SIG-M5 (cell line): ENCODE measurements at regions not wholly inside any gene's neighbourhood (a gene's known extent, or its start where the extent isn't known, plus 50 kb on each side); places are given as distances from the start of the nearest gene placed in this dataset.

Experiments
- DNase-seq: peaks from one replicate; lab custom pipeline; 2025; lab: John Stamatoyannopoulos, UW

DNA sequence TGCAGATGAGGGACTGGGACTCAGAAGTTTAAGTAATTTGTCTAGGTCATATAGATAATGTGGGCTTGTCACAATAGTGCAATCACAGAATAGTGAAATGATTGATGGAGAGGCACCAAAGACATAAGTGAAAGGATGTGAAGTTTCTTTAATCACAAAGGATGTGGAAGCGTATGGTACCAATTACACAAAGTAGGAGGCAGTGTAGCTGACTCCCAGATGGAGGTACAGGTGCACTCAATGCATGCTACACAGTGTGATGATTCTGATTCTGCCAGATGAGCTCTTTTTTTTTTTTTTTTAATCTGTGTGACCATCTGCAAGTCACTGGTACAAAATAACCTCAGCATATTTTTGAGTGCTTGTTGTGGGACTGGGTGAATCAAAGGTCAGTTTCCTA is 411.3 kb downstream of the SPRY1 start:
- no peak for DNase-seq

DNA sequence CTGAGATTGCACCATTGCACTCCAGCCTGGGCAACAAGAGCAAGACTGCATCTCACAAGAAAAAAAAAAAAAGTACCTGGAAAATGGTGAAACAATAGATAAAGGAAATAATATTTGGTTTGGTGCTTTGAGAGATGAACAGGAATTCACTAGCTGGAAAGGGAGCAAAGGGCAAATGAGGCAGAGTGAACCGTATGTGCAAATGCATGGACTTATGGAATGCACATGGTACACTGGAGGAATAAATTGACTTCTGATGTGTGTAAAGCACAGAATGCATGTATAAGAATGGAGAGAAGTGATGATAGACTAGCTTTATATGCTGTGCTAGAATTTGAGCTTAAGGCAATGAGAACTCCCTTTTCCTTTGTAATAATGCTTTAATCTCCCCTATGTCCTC is 413.3 kb downstream of the SPRY1 start:
- DNase-seq = no peak

DNA sequence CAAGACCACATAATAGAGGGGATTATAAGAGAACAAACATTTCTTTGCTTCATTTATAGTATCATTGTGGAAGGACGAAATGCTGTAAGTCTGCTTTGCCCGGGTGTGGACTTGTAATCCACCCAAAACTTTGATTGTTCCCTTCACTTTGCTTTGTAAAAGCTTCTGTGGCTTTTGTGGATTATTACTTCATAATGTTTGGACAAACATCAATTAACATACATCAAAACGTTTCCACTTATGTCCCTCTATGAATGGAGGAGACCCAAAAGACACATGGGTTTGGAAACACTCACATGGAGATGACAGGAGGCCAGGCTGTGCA is 415.4 kb downstream of the SPRY1 start:
- no peak for DNase-seq

DNA sequence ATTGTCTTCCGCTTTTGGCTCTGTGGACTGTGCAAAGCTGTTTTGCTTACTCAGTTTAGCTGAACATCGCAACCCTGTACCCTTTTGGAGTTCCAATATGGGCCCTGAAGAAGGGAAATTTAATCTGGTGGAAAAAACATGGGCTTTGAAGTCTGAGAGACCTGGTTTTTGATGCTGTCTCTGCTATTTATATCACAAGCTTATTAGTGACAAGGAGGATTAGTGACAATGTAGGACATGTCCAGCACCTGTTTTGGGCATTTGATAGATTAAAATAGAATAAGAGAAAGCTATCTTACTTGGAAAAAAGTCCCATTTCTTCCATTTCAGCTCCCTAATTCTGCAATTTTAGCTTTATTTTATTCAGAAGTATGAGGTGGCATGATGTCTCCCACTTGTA is 417.3 kb downstream of the SPRY1 start:
- DNase-seq = no peak

DNA sequence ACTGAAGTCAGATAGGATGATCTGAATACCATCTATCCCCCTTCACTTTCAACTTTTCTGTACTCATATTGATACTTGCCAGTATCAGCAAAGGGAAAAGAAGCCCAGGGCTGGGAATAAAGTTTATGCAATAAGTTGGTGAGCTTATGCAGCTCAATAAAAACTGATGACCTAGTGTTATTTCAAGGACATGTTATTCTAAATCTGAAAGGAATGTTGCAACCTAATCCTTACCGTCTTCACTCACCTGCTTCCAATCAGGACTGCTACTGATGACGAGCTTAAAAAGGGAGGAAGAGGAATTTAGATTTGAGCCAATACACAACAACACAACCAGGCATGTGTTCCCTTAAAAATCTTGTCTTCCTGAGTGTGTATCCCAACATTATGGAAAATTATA is 419.9 kb downstream of the SPRY1 start:
- DNase-seq = no peak

DNA sequence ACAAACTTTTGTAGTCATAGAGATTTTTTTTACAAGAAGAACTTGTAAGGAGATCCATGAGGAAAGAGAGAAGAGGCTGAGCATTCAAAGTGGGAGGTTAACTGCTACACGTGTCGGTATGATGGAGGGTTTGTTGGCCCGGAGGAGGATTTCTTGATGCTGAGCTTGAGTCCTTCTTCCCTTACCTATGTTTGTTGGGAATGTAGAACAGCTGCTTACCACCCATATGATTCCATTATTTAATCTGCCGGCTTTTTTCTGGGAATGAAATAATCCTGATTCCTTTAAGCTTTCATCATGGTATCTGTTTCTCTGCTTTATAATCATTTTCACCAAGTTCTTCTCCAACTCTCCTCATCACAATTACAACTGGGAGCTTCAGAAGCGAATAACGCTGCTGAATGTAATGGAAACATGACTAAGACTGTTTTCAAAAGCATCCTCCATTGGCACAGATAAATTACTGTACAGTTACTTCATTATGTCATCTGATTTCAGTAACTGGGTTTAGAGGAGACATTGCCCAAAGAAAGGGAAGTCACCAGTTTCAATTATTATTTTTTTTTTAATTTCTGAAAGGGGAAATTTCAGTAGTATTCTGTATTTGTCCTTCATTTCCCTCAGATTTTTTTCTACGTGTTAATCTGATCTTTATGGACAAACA is 420.6 kb downstream of the SPRY1 start:
- DNase-seq = no peak

DNA sequence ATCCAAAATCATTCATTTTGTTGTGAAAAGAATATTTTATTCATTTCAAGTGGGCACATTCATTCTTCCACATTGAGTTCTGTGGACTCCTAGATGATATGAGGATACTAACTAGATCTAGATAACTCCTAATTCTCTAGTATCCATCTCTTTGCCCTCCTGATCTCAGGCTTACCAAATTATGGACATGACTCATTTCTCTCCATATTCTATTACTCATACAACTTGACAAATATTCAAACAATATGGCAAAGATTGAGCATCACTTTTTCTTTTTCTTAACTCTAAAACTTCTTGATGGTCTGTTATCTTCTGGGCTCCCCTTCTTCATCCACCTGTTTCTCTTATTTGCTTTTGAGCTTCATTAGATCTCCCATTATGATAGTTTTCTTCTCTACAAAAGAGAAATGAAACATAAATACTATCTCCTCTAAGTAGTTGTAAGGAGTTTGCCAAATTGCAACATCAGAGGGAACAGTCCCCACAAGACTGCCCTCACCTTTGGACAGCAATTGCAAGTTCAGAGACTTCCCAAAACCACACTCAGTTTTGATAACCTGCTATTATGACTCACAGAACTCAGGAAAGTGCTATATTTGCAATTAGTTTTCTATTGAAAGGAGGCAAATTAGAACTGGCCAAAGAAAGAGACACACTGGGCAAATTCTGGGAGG is 422.9 kb downstream of the SPRY1 start:
- no peak for DNase-seq

DNA sequence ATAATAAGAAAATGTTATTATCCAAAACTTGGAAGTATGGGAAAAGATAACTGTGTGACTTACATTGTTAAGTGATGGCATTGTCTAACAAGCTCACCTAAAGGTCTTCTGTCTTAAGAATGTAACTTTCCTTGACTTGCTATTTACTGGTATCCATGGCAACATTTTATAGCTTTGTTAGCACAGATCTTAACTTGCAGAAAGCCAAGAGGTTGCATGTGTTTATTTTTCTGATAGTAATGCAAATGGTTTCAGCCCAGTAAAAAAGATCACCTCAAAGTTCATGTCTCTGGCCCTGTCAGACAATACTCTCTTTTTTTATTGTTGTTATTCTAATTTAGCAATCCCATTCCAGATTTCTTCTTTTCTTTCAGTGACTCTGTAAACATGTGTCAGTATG is 425.3 kb downstream of the SPRY1 start:
- no peak for DNase-seq

DNA sequence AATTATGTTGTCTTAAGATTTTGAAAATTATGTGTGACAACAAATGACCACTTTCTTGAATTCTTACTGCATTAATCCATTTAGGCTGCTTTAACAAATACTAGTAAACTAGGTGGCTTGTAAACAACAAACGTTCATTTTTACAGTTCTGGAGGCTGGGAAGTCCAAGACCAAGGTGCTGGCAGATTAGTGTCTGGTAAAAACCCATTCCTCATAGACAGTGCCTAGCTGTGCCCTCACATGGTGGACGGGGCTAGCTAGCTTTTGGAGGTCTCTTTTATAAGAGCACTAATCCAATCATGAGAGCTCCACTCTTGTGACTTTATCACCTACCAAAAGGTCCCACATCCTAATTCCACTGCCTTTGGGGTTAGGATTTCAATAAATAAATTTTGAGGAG is 425.8 kb downstream of the SPRY1 start:
- no peak for DNase-seq

DNA sequence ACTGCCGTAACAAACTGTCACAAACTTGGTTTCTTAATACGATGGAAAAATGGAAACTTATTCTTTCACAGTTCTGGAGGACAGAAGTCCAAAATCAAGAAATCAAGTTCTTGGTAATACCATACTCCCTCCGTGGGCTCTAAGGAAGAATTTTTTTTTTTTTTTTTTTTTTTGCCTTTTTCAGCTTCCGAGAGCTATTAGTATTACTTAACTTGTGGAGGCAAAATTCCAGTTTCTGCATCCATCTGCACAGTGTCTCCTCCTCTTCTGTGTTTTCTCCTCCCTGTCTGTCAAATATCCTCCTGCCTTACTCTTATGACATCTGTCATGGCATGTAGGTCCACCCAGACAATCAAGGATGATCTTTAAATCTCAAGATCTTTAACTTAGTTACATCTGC is 426.6 kb downstream of the SPRY1 start:
- DNase-seq = no peak

DNA sequence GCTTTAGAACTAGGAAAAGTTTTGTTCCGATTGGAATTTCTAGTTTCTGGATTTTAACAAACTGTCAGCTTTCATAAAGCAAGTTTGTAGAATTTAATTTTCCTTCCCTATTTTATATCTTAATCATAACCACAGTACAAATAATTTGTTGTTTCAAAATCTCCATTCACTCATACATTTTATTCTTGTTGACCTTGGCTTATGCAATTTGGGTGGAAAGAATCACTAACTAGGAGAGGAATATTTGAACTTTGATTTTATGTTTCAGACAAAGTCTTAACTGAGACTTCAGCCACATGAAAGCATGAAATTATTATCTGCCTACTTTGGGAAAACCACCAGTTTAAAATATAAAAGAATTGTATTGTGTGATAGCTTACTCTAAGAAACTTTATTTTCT is 427.9 kb downstream of the SPRY1 start:
- DNase-seq = no peak

DNA sequence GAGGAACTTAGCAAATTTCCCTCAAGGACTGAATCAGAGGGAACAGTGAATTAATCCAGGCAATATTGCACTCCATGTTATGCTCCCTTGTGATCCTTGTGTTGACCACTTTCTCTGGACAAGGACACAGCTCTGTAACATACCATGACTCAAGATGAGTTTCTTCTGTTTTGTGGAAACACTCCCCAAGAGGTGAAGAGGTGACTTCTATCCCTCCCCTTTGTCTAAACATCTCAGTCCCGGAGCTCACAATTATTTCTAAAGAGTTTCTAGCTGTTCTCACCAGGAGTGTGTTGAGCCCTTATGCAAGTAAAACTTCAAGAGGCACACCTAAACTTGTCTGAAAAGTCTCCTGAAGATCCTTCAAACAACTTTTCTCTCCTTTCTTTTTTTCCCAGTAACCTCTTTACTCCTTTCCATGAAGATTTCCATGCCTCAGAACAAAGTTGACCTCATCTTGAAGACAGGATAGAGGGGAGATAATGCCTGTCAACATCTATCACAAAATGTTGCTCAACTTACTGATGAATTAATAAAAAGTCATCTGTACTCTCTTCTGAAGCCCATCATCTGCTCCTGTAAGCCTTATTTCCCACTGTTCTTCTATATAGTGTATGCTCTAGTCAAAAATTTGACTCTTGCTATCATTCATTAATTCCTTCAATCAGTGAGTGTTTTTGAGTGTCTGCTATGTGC is 429.1 kb downstream of the SPRY1 start:
- DNase-seq = no peak

DNA sequence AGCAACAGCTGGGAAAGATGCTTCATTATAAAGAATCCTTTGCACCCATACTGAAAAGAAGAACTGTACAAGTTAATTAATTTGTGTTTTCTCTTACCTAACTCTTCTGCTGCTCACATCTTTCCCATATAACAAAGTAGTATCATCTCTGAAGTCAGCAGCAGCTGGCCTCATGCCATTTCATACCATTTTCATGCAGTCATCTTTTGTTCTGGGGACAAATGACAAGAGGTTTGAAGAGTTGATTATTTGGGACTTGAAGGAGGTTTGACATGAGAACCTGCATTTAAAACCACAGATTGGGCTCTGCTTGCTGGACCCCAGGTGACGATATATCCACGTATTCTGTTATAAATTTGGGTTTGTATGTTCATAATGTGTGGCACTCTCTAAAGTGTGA is 430.3 kb downstream of the SPRY1 start:
- DNase-seq = no peak

DNA sequence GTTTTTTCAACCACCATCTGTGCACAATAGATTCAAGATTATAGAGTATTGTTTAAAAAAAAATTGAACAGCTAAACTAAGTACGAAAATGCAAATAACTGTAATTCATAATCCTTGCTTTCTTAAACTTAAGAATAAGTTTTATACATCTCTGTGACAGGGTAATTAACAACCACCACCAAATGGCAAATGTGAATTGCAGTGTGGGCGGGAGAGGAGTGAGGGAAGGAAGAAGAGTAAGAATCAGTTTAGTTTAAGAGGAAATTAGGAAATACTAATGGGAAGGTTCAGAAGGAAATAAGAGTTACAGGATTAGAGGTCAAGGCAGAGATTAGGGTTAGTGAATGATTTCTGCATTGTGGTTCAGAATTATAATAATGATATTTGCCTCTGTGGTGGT is 430.9 kb downstream of the SPRY1 start:
- DNase-seq = no peak

DNA sequence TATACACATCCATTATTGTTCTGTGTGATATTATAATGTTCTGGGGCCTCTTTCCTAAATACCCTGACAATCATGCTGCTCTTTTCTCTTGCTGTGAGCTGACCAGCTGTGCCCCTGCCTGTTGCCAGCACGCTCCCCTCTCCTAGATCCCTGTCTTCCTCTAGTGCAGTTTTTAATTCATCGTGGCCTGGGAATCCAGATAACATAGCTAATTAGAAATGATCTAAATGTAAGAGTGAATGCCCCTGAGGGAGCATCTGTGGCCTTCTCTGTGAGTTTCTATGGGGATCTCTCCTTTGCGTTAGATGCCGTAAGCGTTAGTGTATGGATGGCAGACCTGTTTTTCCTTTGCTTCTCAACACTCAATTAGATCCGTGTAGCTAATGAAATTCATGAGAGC is 434.3 kb downstream of the SPRY1 start:
- no peak for DNase-seq

DNA sequence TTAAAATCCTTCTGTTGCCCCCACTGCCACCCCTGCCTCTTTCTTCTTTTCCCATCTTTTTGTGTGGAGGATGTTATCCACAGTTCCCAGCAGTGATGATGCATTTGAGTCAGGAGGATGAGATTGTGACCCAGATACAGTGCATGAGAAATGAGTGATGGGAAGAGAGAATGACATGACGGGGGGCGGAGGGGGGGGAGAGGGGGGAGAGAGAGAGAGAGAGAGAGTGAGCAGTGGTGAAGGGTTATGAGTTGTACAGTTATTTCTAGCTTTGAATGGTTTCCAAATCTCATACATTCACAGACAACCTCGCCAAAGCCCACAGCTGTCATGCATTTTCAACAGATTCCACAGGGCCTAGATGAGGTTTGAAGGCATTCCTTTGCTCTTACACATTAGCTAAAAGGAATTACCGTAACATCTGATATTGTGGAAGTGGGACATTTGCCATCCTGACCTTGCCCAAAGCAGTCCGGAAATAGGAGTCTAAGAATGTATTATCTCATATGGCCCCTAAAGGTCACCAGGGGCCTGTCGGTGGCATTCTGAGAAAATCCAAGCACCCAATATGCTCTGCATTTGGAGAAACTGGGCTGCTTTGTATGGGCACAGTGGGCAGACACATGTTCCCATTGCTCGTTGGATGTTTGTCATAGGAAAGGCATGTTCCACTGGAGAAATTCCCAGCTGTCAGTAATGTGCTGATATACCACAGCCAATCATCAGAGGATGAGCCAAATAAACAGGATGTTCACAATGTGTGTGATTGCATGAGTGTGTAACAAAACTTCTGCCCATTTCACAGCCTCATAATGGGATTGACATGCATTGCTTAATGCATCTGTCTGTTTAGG is 435.8 kb downstream of the SPRY1 start:
- no peak for DNase-seq

DNA sequence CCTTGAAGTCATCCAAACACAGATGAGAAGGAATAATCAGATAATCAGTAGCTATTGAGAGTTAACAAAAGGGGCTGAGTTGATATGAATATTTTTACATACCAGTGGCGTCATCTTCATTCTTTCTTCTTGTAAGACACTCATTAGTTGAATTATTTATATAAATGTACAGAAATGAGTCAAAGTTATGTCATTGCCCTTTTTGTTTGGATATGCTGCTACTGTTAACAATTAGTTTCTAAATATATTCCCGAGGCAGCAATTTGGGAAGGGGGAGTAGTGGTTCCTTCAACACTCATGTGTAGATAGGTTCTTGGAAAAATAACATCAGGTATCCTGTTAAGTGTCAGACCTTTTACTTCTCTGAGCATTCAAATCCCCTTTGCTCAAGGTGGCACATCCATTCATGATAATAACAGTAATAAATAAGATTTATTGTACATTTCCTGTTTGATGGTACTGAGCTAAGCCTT is 436.6 kb downstream of the SPRY1 start:
- DNase-seq = no peak

DNA sequence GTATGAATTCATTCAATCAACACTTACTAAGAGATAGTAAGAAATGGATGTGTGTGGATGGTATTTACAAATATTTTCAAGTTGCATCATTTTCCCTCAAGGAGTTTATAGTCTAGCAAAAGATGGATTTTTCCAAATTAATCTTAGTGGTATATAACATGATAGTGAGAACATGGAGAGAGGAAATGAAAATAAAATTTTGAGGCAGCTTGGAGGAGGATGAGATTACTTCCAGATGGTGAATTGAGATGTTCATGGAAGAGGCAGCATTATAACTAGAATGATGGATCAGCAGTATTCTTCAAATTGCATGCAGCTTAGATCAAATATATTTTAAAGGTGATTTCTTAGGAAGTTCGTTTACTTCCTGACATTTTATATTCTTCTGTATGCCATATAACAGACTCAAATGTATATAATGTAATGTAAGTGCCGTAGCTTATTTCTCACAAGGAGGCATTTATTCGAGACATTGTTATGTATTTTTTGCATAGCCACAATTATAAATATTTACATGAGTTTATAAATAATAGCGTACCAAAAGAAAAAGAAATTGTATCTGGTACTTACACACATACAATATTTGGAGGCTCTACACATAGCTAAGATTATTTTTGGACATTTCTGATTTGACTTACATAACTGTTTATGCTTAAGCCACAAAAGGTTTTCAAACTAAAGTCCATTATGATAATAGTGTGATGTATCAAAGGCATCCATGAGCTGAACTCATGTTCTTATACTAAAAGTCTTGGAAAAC is 439.4 kb downstream of the SPRY1 start:
- no peak for DNase-seq

DNA sequence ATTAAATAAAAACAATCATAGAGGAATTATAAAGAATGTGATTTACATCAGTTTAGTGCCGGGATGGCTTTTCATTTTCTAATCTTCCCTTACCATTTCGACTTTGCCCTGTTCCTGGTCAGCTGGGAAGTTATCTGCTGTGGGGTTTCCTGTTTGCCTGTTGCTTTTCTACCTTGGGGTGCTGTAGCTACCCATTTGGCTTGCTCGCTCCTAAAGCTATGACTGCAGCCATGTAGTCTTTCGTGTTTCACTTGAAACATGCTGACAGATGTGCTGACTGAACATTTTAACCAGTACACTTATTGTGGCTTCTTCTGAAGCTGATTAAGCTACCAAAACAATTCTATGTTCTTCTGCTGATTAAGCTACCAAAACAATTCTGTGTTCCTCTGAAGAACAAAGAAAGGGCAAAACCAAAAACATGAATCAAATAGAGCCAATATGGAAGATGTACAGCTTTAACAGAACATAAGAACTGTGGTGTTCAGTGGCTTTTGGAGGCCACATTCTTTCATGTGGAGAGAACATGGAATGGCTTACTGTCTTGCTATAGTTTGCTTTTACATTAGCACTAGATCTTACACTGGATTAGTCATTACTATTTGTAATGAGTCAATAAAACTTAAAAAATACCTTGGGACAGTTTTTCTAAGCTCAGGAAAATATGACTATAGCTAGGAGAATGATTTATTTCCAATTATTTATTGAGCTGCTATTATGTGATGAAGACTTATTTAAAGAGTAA is 440.4 kb downstream of the SPRY1 start:
- DNase-seq = no peak

DNA sequence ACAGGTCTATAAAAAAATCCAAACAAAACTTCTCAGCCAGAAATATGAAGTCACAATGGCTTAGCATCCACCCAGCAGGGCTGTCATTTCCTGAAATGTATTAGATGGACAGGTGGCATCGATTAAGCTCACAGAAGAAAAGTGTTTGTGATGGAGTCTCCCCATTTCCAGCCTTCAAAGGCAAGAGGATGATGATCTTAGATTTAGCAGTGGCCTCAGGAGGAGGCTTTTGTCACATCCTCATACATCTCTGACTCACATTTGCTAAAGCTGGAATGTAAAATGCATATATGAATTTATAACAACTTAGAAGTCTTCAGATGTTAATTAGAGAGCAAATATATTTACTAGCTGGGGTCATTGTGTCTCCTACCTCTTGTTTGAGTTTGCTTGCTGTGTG is 441.9 kb downstream of the SPRY1 start:
- DNase-seq = no peak

DNA sequence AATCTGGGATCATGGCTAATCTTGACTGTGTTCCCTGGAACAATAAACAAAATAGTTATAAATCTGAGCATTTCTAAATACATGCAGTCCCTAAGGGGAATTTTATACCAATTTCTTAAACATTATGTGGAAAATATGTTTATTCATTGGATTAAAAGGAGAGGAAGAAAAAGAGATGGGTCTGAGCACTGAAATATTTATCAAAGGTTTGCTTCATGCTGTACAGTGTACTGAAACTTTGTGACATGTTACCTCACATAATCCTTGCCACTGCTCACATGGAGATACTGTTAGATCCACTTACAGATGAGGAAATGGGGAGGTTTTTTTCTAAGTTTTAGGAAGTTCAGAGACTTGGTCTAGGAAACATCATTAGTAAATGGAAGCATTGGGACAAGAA is 443.6 kb downstream of the SPRY1 start:
- DNase-seq = no peak
